Astrocyte of the spinal cord (primary cell): ENCODE measurements at regions not wholly inside any gene's neighbourhood (a gene's known extent, or its start where the extent isn't known, plus 50 kb on each side); places are given as distances from the start of the nearest gene placed in this dataset.

Experiments
- DNase-seq: peaks from one replicate; pipeline ENCODE4 v3.0.0; 2011; ENCODE audit warnings: low read depth, low spot score
- H3K4me3 ChIP-seq: 2 replicates; pipeline ENCODE4 v1.5.1; 2011; ENCODE audit warnings: low read depth, mild to moderate bottlenecking, low read length, moderate library complexity
- CTCF ChIP-seq: IDR thresholded peaks from 2 replicates; pipeline ENCODE4 v1.5.1; 2012; ENCODE audit warnings: low read depth, mild to moderate bottlenecking, low read length, inconsistent platforms
- in situ Hi-C: cut with HindIII; loops from 2 replicates; pipeline ENCODE4 v1.10.0; 2017; ENCODE audit warnings: low sequenced_read_pairs

- in situ Hi-C loops = no loop called here
- no peak for TF ChIP-seq CTCF
These were observed 977.0 kb downstream of the FSTL5 start for GRCh38 chr4:161186750-161187149.

GRCh38 chr4:161186012-161186411, 977.8 kb downstream of the FSTL5 start:
- no peak for TF ChIP-seq CTCF
- DNase-seq = no peak
- no peak overlapping the region for H3K4me3 ChIP-seq
- in situ Hi-C loops = no loop called here

More at GRCh38 chr4:161186750-161187149, 977.0 kb downstream of the FSTL5 start:
- DNase-seq = no peak
- H3K4me3 ChIP-seq = no peak overlapping the region

- DNase-seq = no peak
- in situ Hi-C loops = no loop called here
- TF ChIP-seq CTCF = no peak
- H3K4me3 ChIP-seq = no peak overlapping the region
These were observed 980.1 kb downstream of the FSTL5 start for GRCh38 chr4:161183729-161184128.

- DNase-seq = no peak
- no peak overlapping the region for H3K4me3 ChIP-seq
- in situ Hi-C loops = no loop called here
- no peak for TF ChIP-seq CTCF
These were observed 980.9 kb downstream of the FSTL5 start for GRCh38 chr4:161182913-161183312.

- TF ChIP-seq CTCF = no peak
- no peak overlapping the region for H3K4me3 ChIP-seq
- in situ Hi-C loops = no loop called here
- DNase-seq = no peak
These were observed 985.5 kb downstream of the FSTL5 start for GRCh38 chr4:161178310-161178709.

- no peak overlapping the region for H3K4me3 ChIP-seq
- in situ Hi-C loops = no loop called here
- DNase-seq = no peak
- TF ChIP-seq CTCF = no peak
These were observed 991.3 kb downstream of the FSTL5 start for GRCh38 chr4:161172396-161173026.

- no peak for TF ChIP-seq CTCF
- H3K4me3 ChIP-seq = no peak overlapping the region
- DNase-seq = no peak
- in situ Hi-C loops = no loop called here
These were observed 996.3 kb downstream of the FSTL5 start for GRCh38 chr4:161167539-161167938.
